Uterus (tissue), 3 donors: ENCODE measurements at regions not wholly inside any gene's neighbourhood (a gene's known extent, or its start where the extent isn't known, plus 50 kb on each side); places are given as distances from the start of the nearest gene placed in this dataset.
"Not testable (repeated sequence)": the region's sequence is repeated elsewhere in the genome, so short reads cannot be mapped to it uniquely, and the experiment has no call there.

Experiments
- DNase-seq, 2 donors: peaks; one replicate each; pipeline ENCODE4 v3.0.0-alpha.2; 2019 to 2020
- H3K27ac ChIP-seq, 2 donors: fragments of 200-600 bp; sonication (generic); 1 replicate in 1 of 2; 2 replicates in 1 of 2; pipeline ENCODE4 v1.5.1; 2016 to 2018
- H3K27me3 ChIP-seq, 2 donors: fragments of 200-600 bp; sonication (generic); one replicate each; pipeline ENCODE4 v1.5.1; 2018 to 2019; ENCODE audit warnings: control low read depth in 1 of 2
- H3K36me3 ChIP-seq, 2 donors: fragments of 200-600 bp; sonication (generic); one replicate each; pipeline ENCODE4 v1.5.1; 2019; ENCODE audit warnings: control low read depth in 1 of 2
- H3K4me1 ChIP-seq, 2 donors: fragments of 200-600 bp; sonication (generic); one replicate each; pipeline ENCODE4 v1.5.1; 2018 to 2019; ENCODE audit warnings: control low read depth in 1 of 2
- H3K4me3 ChIP-seq, 2 donors: fragments of 200-600 bp; sonication (generic); 1 replicate in 1 of 2; 2 replicates in 1 of 2; pipeline ENCODE4 v1.5.1; 2018 to 2019; ENCODE audit warnings: mild to moderate bottlenecking in 1 of 2
- H3K9me3 ChIP-seq, 2 donors: fragments of 200-600 bp; sonication (generic); one replicate each; pipeline ENCODE4 v1.5.1; 2019; ENCODE audit warnings: control low read depth in 1 of 2
- CTCF ChIP-seq, 4 experiments: fragments of 200-600 bp in 2 of 4; fragments of 450-650 bp in 2 of 4; sonication (generic) in 2 of 4; IDR thresholded peaks; one replicate each; pipeline ENCODE4 v1.5.1; 2016 to 2019; ENCODE audit warnings: antibody characterized with exemption in 4 of 4, mild to moderate bottlenecking in 2 of 4, moderate library complexity in 1 of 4
- POLR2A ChIP-seq, 2 donors: fragments of 450-650 bp; IDR thresholded peaks; one replicate each; pipeline ENCODE4 v1.6.1; 2016; ENCODE audit warnings: antibody characterized with exemption in 2 of 2, mild to moderate bottlenecking in 1 of 2, moderate library complexity in 1 of 2
- intact Hi-C: fragments of 100-400 bp; cut with DNase I; formaldehyde crosslinking; loops from one replicate; pipeline ENCODE4 v1.15.1; 2023; ENCODE audit warnings: low total_unique reads
- donor health status: DM: yes; HTN: yes; CAD: no.

DNA sequence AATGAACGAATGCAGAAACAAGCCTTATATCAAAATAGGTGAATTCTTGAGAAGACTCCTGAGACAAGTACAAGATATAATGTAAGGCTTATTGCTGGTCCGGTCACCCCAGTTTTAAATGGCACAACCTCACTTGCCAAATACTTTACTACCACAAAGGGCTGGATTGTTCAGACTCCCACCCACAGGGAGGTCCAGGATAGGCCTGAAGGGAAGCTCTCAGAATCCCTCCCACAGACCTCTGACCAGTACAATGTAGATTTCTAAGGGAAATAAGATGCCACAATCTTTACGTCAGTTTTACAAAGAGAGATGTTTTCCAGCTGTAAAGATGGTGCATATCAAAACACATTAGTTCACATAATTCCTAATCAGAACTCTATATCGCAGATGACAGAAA, 577.7 kb upstream of the ADAMTS9 start:
- DNase-seq, result no peak
- Histone ChIP-seq H3K4me1 (no peaks in the 10 kb centered on the region), H3K4me3 (no peak overlapping the region), H3K27ac (no peak overlapping the region), H3K9me3 (no peaks in the 10 kb centered on the region), H3K36me3 (no peaks in the 10 kb centered on the region), H3K27me3 (no peaks in the 10 kb centered on the region)
- TF ChIP-seq CTCF (IDR thresholded peaks at IDR 0.05) (no peak), POLR2A (IDR thresholded peaks at IDR 0.05) (no peak)
- intact Hi-C loops, result no loop called here

- H3K4me3 ChIP-seq, result no peak overlapping the region
- H3K36me3 ChIP-seq, result no peaks in the 10 kb centered on the region
- TF ChIP-seq POLR2A (IDR thresholded peaks at IDR 0.05) (no peak), CTCF (IDR thresholded peaks at IDR 0.05) (no peak)
- no peaks in the 10 kb centered on the region for H3K4me1 ChIP-seq
- no peak overlapping the region for H3K27ac ChIP-seq
- H3K9me3 ChIP-seq, result no peaks in the 10 kb centered on the region
- H3K27me3 ChIP-seq, result no peaks in the 10 kb centered on the region
- DNase-seq, result no peak
- intact Hi-C loops, result no loop called here
Observed at GRCh38 chr3:65262548-65262947, 574.7 kb upstream of the ADAMTS9 start.

DNA sequence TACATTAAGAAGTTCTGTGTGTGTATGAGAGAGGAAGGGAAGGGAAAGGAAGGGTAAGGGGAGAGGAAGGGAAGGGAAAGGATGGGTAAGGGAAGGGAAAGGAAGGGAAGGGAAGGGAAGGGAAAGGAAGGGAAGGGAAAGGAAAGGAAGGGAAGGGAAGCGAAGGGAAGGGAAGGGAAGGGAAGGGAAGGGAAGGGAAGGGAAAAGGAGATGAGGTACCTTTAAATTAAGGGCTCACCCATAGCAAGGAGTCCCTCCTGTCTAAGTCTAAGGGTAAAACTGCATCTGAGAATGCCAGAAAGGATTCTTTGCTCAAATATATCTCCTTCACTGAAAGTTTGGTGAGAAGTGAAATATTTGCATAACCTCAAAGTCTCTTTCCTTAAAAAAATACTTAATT, 572.1 kb upstream of the ADAMTS9 start:
- Histone ChIP-seq H3K27me3 (no peaks in the 10 kb centered on the region), H3K4me3 (no peak overlapping the region), H3K36me3 (no peaks in the 10 kb centered on the region), H3K27ac (no peak overlapping the region), H3K4me1 (no peaks in the 10 kb centered on the region), H3K9me3 (no peaks in the 10 kb centered on the region)
- intact Hi-C loops, result no loop called here
- TF ChIP-seq POLR2A (IDR thresholded peaks at IDR 0.05) (no peak), CTCF (IDR thresholded peaks at IDR 0.05) (no peak)
- no peak for DNase-seq

- intact Hi-C loops, H3K9me3 ChIP-seq: not testable (repeated sequence)
Observed at GRCh38 chr3:65252914-65253313, 565.1 kb upstream of the ADAMTS9 start.

GRCh38 chr3:65252266-65252665, 564.5 kb upstream of the ADAMTS9 start:
- no peak overlapping the region for H3K4me3 ChIP-seq
- no peaks in the 10 kb centered on the region for H3K9me3 ChIP-seq
- H3K27me3 ChIP-seq, result no peaks in the 10 kb centered on the region
- no peaks in the 10 kb centered on the region for H3K36me3 ChIP-seq
- no peak for TF ChIP-seq POLR2A (IDR thresholded peaks at IDR 0.05)
- TF ChIP-seq CTCF (IDR thresholded peaks at IDR 0.05), result no peak
- no peaks in the 10 kb centered on the region for H3K4me1 ChIP-seq
- DNase-seq, result no peak
- intact Hi-C loops, result no loop called here
- H3K27ac ChIP-seq, result no peak overlapping the region

More at GRCh38 chr3:65252914-65253313, 565.1 kb upstream of the ADAMTS9 start:
- not testable (repeated sequence) for H3K27ac ChIP-seq, H3K4me1 ChIP-seq, H3K4me3 ChIP-seq, H3K27me3 ChIP-seq, H3K36me3 ChIP-seq, DNase-seq

DNA sequence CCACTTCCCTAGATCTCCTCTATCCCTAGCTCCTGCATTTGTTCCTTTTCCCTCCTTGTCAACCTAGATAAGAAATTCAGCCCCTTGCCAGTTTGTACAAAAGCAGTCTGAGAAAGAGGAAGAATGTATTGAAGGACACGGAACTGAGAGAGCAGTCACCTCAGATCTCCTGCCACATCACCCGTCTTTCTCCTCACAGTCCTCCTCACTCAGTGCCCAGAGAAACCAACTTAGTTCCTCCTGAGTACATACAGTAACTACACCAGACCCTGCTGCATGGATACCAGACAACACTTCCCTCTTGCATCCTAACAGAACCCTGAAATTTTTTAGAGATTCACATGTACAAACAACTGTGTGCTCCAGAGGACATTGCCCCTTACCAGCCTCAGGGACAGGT, 563.6 kb upstream of the ADAMTS9 start:
- DNase-seq, result no peak
- H3K27me3 ChIP-seq, result no peaks in the 10 kb centered on the region
- H3K4me1 ChIP-seq, result no peaks in the 10 kb centered on the region
- H3K36me3 ChIP-seq, result no peaks in the 10 kb centered on the region
- H3K9me3 ChIP-seq, result no peaks in the 10 kb centered on the region
- no peak overlapping the region for H3K4me3 ChIP-seq
- TF ChIP-seq POLR2A (IDR thresholded peaks at IDR 0.05) (no peak), CTCF (IDR thresholded peaks at IDR 0.05) (no peak)
- intact Hi-C loops, result no loop called here
- H3K27ac ChIP-seq, result no peak overlapping the region
